ENCODE measurements at regions not wholly inside any gene's neighbourhood (a gene's known extent, or its start where the extent isn't known, plus 50 kb on each side); places are given as distances from the start of the nearest gene placed in this dataset.

DNA sequence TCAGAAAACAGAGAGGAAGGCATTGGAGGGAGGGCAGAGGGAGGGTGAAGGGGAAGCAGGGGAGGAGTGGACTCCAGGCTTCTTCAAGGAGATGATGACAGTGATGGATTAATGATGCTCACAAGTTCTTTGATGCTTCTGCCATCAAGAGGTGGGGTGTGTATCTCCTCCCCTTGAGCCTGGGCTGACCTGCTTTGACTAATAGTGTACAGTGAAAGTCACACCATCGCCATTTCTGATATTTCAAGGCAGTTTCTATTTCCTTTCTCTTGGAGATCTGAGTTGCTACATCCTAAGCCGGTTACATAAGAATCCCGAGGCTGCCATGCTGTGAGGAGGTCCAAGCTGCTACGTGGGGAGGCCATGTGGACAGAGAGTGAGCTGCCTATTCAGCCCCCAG lies 312.5 kb downstream of the MAF start:
- no peaks in the 10 kb centered on the region for H3K79me2 ChIP-seq (ENCODE audit: insufficient read depth)
- no peak overlapping the region for H2AFZ ChIP-seq (ENCODE audit: low read depth)
- H3K27me3 ChIP-seq (ENCODE audit: insufficient read depth): no peaks in the 10 kb centered on the region
- TF ChIP-seq, protein P1, sequence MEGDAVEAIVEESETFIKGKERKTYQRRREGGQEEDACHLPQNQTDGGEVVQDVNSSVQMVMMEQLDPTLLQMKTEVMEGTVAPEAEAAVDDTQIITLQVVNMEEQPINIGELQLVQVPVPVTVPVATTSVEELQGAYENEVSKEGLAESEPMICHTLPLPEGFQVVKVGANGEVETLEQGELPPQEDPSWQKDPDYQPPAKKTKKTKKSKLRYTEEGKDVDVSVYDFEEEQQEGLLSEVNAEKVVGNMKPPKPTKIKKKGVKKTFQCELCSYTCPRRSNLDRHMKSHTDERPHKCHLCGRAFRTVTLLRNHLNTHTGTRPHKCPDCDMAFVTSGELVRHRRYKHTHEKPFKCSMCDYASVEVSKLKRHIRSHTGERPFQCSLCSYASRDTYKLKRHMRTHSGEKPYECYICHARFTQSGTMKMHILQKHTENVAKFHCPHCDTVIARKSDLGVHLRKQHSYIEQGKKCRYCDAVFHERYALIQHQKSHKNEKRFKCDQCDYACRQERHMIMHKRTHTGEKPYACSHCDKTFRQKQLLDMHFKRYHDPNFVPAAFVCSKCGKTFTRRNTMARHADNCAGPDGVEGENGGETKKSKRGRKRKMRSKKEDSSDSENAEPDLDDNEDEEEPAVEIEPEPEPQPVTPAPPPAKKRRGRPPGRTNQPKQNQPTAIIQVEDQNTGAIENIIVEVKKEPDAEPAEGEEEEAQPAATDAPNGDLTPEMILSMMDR (IDR thresholded peaks at IDR 0.05): no peak
- TF ChIP-seq MXI1 (IDR thresholded peaks at IDR 0.05; ENCODE audit: low read depth, low read length) (no peak), YY1 (IDR thresholded peaks at IDR 0.05; ENCODE audit: low read depth) (no peak), CHD2 (IDR thresholded peaks at IDR 0.05; ENCODE audit: low read length, partially characterized antibody) (no peak), EP300 (IDR thresholded peaks at IDR 0.05; ENCODE audit: borderline replicate concordance in 1 of 2, low read depth in 1 of 2, low read length in 1 of 2) (no peak), GATA2 (CRISPR knock-in tag; IDR thresholded peaks at IDR 0.05) (no peak), FOSL2 (IDR thresholded peaks at IDR 0.05; ENCODE audit: borderline replicate concordance, low read depth) (no peak), JUND (IDR thresholded peaks at IDR 0.05) (no peak), NFIC (IDR thresholded peaks at IDR 0.05; ENCODE audit: borderline replicate concordance) (no peak), FOXJ3 (CRISPR knock-in tag; IDR thresholded peaks at IDR 0.05) (no peak), RAD21 (IDR thresholded peaks at IDR 0.05; ENCODE audit: low read length) (no peak), GABPA (IDR thresholded peaks at IDR 0.05; ENCODE audit: low read depth) (no peak), TEAD4 (IDR thresholded peaks at IDR 0.05; ENCODE audit: borderline replicate concordance, insufficient read depth) (no peak), TCF12 (IDR thresholded peaks at IDR 0.05) (no peak), SIN3A (IDR thresholded peaks at IDR 0.05; ENCODE audit: borderline replicate concordance, low read depth, low read length) (no peak), RCOR1 (IDR thresholded peaks at IDR 0.05; ENCODE audit: low read length) (no peak)
- TF ChIP-seq, protein P2, sequence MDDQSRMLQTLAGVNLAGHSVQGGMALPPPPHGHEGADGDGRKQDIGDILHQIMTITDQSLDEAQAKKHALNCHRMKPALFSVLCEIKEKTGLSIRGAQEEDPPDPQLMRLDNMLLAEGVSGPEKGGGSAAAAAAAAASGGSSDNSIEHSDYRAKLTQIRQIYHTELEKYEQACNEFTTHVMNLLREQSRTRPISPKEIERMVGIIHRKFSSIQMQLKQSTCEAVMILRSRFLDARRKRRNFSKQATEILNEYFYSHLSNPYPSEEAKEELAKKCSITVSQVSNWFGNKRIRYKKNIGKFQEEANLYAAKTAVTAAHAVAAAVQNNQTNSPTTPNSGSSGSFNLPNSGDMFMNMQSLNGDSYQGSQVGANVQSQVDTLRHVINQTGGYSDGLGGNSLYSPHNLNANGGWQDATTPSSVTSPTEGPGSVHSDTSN (IDR thresholded peaks at IDR 0.05): no peak
- TF ChIP-seq, protein P3, sequence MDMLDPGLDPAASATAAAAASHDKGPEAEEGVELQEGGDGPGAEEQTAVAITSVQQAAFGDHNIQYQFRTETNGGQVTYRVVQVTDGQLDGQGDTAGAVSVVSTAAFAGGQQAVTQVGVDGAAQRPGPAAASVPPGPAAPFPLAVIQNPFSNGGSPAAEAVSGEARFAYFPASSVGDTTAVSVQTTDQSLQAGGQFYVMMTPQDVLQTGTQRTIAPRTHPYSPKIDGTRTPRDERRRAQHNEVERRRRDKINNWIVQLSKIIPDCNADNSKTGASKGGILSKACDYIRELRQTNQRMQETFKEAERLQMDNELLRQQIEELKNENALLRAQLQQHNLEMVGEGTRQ (IDR thresholded peaks at IDR 0.05; ENCODE audit: borderline replicate concordance, low read depth, low read length): no peak
- TF ChIP-seq, protein P4, sequence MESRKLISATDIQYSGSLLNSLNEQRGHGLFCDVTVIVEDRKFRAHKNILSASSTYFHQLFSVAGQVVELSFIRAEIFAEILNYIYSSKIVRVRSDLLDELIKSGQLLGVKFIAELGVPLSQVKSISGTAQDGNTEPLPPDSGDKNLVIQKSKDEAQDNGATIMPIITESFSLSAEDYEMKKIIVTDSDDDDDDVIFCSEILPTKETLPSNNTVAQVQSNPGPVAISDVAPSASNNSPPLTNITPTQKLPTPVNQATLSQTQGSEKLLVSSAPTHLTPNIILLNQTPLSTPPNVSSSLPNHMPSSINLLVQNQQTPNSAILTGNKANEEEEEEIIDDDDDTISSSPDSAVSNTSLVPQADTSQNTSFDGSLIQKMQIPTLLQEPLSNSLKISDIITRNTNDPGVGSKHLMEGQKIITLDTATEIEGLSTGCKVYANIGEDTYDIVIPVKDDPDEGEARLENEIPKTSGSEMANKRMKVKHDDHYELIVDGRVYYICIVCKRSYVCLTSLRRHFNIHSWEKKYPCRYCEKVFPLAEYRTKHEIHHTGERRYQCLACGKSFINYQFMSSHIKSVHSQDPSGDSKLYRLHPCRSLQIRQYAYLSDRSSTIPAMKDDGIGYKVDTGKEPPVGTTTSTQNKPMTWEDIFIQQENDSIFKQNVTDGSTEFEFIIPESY (IDR thresholded peaks at IDR 0.05; ENCODE audit: borderline replicate concordance, low read depth): no peak
- TF ChIP-seq, protein P5, sequence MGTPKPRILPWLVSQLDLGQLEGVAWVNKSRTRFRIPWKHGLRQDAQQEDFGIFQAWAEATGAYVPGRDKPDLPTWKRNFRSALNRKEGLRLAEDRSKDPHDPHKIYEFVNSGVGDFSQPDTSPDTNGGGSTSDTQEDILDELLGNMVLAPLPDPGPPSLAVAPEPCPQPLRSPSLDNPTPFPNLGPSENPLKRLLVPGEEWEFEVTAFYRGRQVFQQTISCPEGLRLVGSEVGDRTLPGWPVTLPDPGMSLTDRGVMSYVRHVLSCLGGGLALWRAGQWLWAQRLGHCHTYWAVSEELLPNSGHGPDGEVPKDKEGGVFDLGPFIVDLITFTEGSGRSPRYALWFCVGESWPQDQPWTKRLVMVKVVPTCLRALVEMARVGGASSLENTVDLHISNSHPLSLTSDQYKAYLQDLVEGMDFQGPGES (IDR thresholded peaks at IDR 0.05; ENCODE audit: low read depth, low read length): no peak
- CTCF ChIA-PET: no interaction called here
- H3K4me3 ChIP-seq (ENCODE audit: low read depth in 2 of 2, low read length in 1 of 2): no peak overlapping the region
- POLR2A ChIA-PET: no interaction called here
- H3K36me3 ChIP-seq (replicated peaks in 1 of 2; ENCODE audit: control insufficient read depth in 1 of 2, insufficient read depth in 2 of 2, low read length in 1 of 2): no peaks in the 10 kb centered on the region
- 25% methylated on average over 4 of the region's 4 CpGs for WGBS (ENCODE audit: low lambda C conversion rate)
- no peaks in the 10 kb centered on the region for H3K9me2 ChIP-seq
- H4K20me1 ChIP-seq (ENCODE audit: insufficient read depth): no peaks in the 10 kb centered on the region
- no peaks in the 10 kb centered on the region for H3K4me1 ChIP-seq (ENCODE audit: control insufficient read depth in 1 of 2, insufficient read depth in 2 of 2, low read depth in 1 of 2, low read length in 1 of 2)
- H3K27ac ChIP-seq (ENCODE audit: low read depth in 2 of 2, low read length in 1 of 2): no peak overlapping the region
- no peak overlapping the region for H3K4me2 ChIP-seq
- H3K9ac ChIP-seq: no peak overlapping the region
- no peaks in the 10 kb centered on the region for H3K9me3 ChIP-seq
- DNase-seq: no peak
- no peaks in the 10 kb centered on the region for H3F3A ChIP-seq (replicated peaks; ENCODE audit: insufficient read depth)

Data from SK-N-SH (cell line).